ENCODE measurements at regions not wholly inside any gene's neighbourhood (a gene's known extent, or its start where the extent isn't known, plus 50 kb on each side); places are given as distances from the start of the nearest gene placed in this dataset.

- no peak for DNase-seq (ENCODE audit: low spot score)
These were observed 103.1 kb downstream of the TOMM20 start for GRCh38 chr1:235025422-235025984.

GRCh38 chr1:235024711-235025421, 103.8 kb downstream of the TOMM20 start:
- no peak for DNase-seq (ENCODE audit: low spot score)

DNA sequence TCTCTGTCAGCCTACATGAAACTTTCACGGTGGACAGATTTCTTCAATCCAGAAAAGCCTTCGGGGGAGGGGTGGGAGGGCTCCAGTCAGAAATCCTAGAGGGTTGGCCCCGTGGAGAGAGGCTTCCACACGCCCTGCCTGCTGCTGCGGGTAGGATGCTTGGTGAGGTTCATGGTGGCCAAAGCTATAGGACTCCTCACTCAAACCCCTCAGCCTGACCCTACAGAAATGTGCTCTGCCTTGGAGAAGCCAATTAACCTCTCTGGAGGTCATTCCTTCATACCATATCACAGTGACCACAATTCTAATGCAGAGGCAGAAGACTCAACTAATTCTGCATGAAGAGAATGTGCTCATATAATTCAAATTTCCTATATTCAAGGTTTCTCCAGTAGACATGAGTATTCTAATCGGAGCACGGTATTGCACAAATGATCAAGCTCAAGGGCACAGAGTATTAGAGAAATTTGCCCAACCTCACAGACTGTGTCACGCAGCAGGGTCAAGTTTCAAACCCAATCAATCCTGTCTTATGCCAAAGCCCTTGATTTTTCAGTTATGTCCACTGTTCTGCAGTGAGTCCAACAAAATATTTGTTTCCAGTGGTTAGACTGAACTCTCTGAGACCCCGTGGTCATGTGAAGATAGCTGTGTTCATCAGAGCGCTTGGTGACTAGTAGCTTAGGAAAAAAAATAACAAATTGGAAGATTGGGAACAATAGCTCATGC, 104.8 kb downstream of the TOMM20 start:
- no peak for DNase-seq (ENCODE audit: low spot score)

- no peak for DNase-seq (ENCODE audit: low spot score)
These were observed 105.5 kb downstream of the TOMM20 start for GRCh38 chr1:235022981-235023710.

DNA sequence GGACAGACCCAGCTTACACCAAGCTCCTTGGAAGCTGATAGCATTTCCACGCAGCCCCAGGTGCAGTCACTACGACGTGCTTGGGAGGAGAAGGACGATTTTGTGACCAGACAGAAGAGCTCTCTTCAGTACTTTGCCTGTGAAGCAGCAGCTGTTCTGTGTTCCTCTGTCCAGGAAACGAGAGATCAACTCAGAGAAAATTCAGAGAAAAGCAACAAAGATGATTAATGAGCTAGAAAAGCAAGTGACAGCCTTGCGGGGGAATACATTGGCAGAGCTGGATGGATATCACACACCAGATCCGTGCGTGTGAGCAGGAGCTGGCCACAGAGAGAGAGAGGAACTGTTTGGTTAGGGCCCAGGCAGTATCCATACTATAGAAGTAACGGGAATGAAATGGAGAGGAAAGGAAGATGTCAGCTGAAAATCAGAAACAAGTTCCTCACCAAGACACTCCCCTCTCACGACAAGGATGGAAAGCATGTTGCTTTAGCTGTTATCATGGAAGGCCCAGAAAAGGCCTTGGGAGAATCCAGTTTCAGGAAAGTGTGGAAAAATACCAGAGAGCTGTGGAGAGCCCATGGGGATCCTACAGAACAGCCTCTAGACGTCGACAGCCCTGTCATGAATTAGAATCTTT, 106.2 kb downstream of the TOMM20 start:
- DNase-seq (ENCODE audit: low spot score), result no peak

DNA sequence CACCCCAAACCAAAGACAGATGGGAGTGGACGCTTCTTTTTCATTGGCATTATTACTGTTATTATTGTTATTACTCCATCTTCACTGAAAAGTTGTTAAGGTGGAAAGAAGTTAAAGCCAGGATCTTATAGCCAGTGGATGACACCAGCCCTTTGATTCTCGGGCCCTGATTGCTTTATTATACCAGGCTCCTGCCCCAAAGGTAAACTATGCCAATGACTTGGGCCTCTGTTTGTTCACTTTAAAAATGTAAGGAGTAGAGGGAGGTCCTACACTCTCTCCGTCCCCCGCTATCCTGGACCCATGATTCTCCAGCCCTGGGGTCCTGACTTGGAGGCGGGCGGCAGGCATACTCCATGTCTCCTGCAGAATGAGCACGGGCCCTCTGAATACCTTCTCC, 106.8 kb downstream of the TOMM20 start:
- no peak for DNase-seq (ENCODE audit: low spot score)

- no peak for DNase-seq (ENCODE audit: low spot score)
These were observed 107.3 kb downstream of the TOMM20 start for GRCh38 chr1:235021321-235021720.

GRCh38 chr1:235019961-235020360, 108.7 kb downstream of the TOMM20 start:
- no peak for DNase-seq (ENCODE audit: low spot score)

DNA sequence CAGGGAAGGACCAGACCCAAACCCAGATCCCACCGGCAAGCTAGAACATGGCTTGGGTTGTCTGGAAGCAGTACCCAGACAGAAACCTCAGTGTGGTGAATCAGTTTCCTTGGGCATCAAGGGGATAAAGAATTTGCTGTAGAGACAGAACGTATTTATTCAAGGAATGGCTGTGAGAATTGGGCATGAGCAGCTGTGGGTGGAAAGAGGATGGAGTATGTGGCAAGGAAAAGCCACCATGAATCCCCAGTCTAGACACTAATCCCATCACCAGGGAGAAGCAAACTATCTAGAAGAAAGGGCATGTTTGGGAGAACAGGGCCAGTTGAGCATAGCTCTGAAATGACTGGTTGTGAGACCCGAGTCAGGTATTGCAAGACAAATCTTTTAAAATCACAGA, 109.2 kb downstream of the TOMM20 start:
- DNase-seq (ENCODE audit: low spot score), result no peak

DNA sequence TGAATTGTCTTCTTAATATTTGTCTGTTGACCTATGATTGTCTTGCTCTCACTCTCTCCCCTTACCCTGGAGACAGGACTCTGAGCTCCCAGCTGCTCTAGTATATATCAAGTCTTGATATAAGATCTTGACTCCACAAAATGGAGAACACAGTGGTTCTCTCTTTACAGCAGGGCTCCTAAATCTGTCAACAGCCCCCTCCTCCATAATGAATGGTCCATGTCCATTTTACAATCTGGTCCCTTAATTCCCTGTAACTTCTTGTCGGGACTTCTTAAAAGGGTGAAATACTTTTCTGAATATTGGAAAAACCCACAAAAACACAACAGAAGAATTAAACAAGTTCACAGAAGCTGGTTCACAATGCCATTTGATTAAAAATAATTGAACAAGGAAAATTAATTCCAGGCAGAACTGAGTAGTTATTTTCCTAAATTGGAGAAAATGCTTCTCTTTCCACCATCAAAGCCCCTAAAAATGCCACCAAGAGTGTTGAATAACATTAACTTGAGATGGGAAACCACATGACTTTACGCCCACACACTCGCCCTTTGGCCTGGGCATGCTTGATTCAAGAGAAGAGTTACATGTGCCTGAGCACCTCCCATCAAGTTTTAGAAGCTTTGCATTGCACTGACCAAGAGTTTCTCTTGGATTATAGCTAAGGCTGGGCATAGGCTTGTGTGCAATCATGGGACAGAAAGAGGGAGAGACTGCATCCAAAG, 109.8 kb downstream of the TOMM20 start:
- no peak for DNase-seq (ENCODE audit: low spot score)

DNA sequence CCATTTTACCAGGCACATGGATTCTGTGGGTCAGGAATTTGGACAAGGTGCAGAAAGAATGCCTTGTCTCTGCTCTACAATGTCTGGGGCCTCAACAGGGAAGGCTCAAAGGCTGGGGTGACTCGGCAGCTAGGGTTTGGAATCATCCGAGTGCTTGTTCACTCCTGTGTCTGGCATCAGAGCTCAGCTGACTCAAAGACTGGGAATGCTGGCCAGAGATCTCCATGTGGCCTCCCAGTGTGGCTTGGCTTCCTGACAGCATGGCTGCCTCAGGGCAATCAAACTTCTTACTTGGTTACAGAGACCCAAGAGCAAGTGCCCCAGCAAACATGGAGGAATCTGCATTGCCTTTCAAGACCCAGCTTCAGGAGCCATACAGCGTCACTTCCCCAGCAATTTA, 110.5 kb downstream of the TOMM20 start:
- DNase-seq (ENCODE audit: low spot score), result no peak

GRCh38 chr1:235017719-235018118, 110.9 kb downstream of the TOMM20 start:
- DNase-seq (ENCODE audit: low spot score), result no peak

- DNase-seq (ENCODE audit: low spot score), result no peak
These were observed 111.4 kb downstream of the TOMM20 start for GRCh38 chr1:235017191-235017590.

- DNase-seq (ENCODE audit: low spot score), result no peak
These were observed 113.2 kb downstream of the TOMM20 start for GRCh38 chr1:235015291-235015985.

GRCh38 chr1:235014756-235015155, 113.9 kb downstream of the TOMM20 start:
- no peak for DNase-seq (ENCODE audit: low spot score)

DNA sequence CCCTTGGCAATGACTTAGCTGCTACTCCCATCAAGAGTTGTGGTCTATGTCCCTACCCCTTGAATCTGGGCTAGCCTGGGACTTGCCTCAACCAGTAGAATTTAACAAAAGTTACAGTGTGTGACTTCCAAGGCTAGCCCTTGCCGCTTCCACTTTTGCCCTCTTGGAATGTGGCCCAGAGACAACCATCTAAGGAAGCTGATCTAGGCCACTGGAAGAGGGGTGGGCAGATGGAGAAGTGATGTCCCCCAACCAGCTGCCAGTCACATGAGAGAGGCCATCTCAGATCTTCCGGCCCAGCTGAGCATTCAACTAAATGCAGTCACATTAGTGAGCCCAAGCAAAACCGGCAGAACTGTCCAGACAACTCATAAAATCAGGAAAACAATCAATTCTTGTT, 115.1 kb downstream of the TOMM20 start:
- DNase-seq (ENCODE audit: low spot score), result no peak

DNA sequence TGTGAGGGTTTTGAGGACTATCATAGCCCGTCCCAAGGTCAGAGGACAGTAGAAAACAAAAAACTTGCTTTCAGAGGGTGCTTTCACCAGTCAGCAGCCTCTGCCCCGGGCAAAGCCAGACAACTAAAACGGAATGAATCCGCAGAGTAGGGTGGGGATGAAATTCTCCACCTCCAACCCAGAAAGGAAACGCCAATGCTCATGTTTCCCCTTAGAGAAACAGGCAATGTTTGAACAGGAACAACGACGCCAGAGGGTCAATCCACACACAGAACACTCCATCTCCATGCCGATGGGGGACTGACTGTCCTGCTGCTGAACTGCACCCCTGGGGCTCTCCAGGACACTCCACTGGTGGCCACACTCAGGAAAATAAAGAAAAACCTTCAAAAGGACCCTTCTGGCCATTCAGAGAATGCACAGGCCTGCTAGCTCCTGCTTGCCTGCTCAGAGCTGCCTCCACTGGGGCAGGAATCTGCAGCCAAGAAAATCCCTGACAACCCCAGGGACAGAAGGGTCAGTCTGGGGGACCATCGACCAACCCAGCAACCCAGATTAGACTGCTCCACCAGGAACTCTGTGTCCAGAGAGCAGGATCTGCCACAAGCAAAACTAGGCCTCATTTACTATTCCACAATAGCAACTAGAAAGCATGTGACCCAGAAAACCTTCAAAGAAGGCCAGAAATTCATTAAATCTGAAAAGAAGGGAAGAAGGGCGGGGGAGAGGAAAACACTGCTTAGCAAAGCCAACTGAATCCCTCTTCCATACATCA, 116.0 kb downstream of the TOMM20 start:
- no peak for DNase-seq (ENCODE audit: low spot score)

- DNase-seq (ENCODE audit: low spot score), result peak; percentile 87
These were observed 116.8 kb downstream of the TOMM20 start for GRCh38 chr1:235011599-235012435.

- DNase-seq (ENCODE audit: low spot score), result no peak
These were observed 117.5 kb downstream of the TOMM20 start for GRCh38 chr1:235011064-235011598.

Measured in NAMALWA (cell line).